ENCODE measurements at regions not wholly inside any gene's neighbourhood (a gene's known extent, or its start where the extent isn't known, plus 50 kb on each side); places are given as distances from the start of the nearest gene placed in this dataset.
"Not testable (repeated sequence)": the region's sequence is repeated elsewhere in the genome, so short reads cannot be mapped to it uniquely, and the experiment has no call there.

GRCh38 chr13:109938255-109938936 lies 152.0 kb upstream of the IRS2 start:
- no peak overlapping the region for H3K4me3 ChIP-seq (replicated peaks; ENCODE audit: low read depth, low read length)
- DNase-seq (ENCODE audit: low read depth), result peak; percentile 85
- TF ChIP-seq CTCF (IDR thresholded peaks at IDR 0.05; ENCODE audit: low read length, missing control alignments), result no peak

GRCh38 chr13:109934520-109934919 lies 148.1 kb upstream of the IRS2 start:
- not testable (repeated sequence) for H3K4me3 ChIP-seq (replicated peaks; ENCODE audit: low read depth, low read length); DNase-seq (ENCODE audit: low read depth)

- DNase-seq (ENCODE audit: low read depth), result no peak
- TF ChIP-seq CTCF (IDR thresholded peaks at IDR 0.05; ENCODE audit: low read length, missing control alignments), result no peak
- no peak overlapping the region for H3K4me3 ChIP-seq (replicated peaks; ENCODE audit: low read depth, low read length)
Measured at GRCh38 chr13:109933476-109933875, 147.1 kb upstream of the IRS2 start.

GRCh38 chr13:109924376-109924775 lies 138.0 kb upstream of the IRS2 start:
- H3K4me3 ChIP-seq (replicated peaks; ENCODE audit: low read depth, low read length), result no peak overlapping the region
- TF ChIP-seq CTCF (IDR thresholded peaks at IDR 0.05; ENCODE audit: low read length, missing control alignments), result no peak
- no peak for DNase-seq (ENCODE audit: low read depth)

- no peak for DNase-seq (ENCODE audit: low read depth)
- no peak for TF ChIP-seq CTCF (IDR thresholded peaks at IDR 0.05; ENCODE audit: low read length, missing control alignments)
- no peak overlapping the region for H3K4me3 ChIP-seq (replicated peaks; ENCODE audit: low read depth, low read length)
Measured at GRCh38 chr13:109922518-109922917, 136.1 kb upstream of the IRS2 start.

- DNase-seq (ENCODE audit: low read depth), result peak; percentile 33
- no peak for TF ChIP-seq CTCF (IDR thresholded peaks at IDR 0.05; ENCODE audit: low read length, missing control alignments)
- H3K4me3 ChIP-seq (replicated peaks; ENCODE audit: low read depth, low read length), result no peak overlapping the region
Measured at GRCh38 chr13:109919715-109920375, 133.5 kb upstream of the IRS2 start.

GRCh38 chr13:109918179-109918711 lies 131.9 kb upstream of the IRS2 start:
- TF ChIP-seq CTCF (IDR thresholded peaks at IDR 0.05; ENCODE audit: low read length, missing control alignments), result no peak
- no peak for DNase-seq (ENCODE audit: low read depth)
- H3K4me3 ChIP-seq (replicated peaks; ENCODE audit: low read depth, low read length), result no peak overlapping the region
